ENCODE measurements at regions not wholly inside any gene's neighbourhood (a gene's known extent, or its start where the extent isn't known, plus 50 kb on each side); places are given as distances from the start of the nearest gene placed in this dataset.

DNA sequence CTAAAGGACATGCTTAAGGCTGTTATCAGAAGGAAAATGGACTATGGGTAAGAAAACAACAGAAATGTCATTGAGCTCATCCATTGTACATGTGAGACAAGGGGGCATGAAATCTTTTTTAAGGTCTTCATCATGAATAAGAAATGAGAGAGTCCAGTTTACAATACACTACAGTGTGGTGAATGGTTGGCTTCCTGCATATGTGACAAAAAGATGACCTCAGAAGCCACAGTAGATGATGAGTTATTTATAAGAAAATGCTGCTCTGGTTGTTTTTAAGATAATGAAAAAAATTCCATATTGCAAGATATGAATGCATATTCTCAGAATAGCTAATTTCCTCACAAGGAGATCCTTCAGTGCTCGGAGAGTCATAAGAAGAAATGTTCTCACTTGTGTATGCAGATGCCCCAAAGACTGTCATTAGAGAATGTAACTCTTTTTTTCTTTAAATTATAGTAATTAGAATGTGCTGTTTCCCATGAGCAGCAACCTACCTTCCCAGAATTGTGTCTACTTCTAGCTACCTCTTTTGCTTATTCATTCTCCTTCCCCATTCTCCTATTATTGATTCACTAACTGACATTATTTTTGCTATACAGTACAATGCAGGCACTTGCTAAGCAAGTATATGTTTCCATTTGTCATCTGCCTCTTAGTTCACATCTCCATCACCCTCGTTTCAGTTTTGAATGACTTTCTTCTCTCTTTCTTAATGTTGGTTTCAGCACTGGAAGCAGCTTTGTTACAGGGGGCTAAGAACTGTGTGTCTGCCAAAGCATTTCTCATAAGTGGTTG, 152.0 kb upstream of the PEX5L start:
- no peak for DNase-seq

DNA sequence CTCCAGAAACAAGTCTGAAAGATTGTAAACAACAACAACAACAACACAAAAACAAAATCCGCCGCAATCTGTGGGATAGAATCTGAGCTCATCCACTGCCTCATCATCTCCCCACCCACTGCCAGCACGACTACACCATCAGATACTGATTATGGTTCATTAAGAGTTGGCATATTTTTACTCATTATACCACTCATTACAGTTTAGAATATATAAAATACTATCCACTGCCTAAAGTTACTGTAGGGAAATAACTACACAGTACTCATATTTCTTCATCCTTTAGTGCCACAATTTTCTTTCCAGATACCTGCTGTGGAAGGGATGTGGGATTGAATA, 152.5 kb upstream of the PEX5L start:
- no peak for DNase-seq

DNA sequence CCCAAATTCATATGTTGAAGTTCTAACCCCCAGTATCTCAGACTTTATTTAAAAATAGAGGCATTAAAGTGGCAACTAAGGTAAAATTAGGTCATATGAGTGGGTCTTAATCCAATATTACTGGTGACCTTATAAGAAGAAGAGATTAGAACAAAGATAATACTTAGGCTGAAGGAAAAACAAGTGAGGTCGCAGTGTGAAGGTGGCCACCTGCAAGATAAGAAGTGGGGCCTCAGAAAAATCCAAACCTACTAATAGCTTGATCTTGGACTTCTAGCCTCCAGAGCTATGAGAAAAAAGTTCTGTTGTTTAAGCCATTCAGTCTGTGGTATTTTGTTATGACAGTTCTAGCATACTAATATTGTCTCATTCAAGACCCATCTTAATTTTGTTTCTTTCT, 159.9 kb upstream of the PEX5L start:
- no peak for DNase-seq

DNA sequence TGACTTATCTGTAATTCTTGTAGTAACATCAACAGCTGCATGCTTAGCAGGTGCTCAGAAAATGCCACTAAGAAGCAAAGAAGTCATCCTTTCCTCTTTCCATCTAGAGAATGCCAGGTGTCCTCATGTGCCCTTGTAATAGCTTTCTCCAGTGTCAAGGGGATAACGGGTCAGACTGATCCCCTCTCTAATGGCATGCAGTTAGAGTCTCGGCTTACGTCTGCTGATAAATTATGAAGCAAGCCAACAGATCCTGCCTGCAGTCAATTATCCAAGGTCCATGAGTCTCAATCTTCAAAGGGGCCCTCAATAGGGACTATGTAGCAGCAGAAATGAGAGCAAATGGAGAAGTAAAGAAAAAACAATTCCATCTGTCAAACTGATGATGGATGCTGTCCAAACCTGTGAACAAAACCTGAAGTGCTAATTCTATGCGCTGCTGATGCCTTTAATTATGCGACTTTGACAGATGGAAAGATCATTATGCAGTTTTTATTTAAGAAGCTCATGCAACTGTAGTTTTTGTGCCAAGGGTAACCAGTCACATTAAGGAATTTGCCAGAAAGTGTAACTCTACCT, 162.8 kb upstream of the PEX5L start:
- no peak for DNase-seq

DNA sequence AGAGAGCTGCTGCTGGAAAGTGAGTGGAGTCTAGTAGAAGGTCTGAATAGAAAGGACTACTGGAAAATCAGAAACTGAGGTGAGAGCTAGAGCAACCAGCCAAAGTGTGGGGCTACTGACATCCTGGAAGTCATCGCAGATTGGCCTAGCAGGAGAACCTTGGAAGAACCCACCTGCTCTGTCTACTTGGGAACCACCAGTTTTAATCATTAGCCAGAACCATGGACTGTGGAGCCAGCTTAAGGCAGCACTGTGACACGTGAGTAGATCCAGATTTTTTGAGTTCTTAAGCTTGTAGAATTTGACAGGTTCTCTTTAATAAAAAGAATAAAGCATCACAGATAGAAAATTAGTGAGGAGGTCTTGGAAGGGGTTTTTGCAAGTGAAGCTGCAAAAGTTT, 179.1 kb upstream of the PEX5L start:
- DNase-seq: no peak

DNA sequence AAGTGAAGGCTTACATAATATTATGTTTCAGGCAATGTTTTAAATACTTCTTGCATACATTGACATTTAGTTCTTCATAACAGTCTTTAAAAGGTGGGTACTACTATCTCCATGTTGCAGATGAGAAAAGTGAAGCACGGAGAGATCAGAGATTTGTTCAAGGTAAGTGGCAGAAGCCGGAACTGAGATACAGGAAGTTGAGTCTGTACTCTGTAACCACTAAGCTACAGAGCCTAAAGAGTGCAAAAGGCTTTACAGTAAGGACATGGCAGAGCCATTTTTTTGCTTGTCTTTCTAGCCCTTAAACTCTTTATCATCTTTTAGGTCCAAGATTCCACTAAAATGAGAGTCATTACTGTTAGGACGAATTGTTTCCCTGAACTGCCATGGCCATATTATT, 186.5 kb upstream of the PEX5L start:
- no peak for DNase-seq

DNA sequence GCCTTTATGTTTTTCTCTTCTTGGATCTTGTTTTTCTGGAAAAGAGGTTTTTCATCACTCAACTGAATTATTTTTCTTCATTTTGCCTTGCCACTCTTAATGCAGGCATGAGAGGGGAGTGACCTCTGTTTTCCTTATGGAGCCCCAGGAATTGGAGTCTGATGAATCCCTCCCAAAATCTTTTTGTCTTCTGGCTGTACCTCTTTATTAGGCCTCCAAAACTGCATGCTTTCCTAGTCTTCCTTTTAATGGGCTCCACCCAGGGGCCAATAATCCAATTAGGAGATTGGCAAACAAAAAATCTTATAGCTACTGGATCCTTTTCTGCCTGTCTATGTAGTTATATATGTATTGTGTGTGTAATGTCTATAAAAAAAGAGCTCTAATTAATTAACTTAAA, 192.4 kb upstream of the PEX5L start:
- DNase-seq: no peak

DNA sequence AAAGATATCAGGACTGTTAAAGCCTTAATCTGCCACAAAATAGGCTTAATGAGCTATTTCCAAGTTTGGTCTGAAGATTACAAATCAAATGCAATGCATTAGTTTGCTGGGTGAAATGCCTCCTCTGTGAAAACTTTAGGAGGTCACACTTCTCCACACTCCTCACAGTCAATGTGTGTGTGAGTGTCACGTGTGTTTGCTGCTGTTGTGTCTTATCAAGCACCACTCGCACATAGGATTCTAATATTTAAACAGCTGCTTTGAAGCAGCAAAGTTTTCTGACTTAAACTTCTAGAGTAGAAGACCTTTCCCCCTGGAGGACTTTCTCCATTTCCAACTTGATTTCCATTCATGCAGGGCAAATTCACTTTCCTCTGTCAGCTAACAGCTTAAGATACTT, 203.2 kb upstream of the PEX5L start:
- no peak for DNase-seq

DNA sequence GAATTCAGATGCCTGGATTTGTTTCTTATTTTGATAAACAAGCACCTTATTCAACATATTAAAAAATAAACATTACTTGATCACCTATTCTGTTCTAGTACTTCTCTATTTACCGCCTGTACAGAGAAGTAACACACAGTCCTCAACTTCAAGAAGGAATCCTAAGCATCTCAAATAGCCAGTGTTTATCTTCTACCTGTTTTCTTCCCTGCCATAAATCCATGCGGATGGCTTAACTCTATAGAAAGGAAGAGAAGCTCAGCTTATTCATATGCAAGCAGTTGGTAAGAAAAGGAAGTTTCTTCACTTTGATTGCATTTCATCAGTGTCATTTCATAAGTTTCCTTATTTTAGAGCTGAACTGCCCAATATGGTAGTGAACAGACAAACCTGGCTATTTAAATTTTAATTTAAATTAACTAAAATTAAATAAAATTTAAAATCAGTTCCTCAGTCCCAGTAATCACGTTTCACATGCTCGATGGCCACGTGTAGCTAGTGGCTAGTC, 210.0 kb upstream of the PEX5L start:
- DNase-seq: no peak

DNA sequence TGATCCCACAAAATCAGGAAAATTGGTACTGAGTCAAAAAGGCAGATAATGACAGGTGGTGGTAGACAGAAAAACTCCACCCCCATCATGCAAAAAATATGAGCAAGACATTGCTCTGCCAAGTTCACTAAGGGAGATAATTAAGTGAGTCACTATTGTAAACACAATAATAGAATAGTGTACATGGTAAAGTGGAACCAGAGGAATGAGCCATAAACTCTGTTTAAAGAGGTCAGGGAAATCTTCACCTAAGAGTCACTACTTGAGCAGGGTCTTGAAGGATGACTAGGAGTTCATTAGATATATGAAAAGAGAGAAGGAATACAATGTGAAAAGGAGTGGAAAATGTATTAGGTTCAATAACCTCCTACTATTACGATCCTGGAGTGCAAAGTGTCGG, 213.4 kb upstream of the PEX5L start:
- DNase-seq: no peak

DNA sequence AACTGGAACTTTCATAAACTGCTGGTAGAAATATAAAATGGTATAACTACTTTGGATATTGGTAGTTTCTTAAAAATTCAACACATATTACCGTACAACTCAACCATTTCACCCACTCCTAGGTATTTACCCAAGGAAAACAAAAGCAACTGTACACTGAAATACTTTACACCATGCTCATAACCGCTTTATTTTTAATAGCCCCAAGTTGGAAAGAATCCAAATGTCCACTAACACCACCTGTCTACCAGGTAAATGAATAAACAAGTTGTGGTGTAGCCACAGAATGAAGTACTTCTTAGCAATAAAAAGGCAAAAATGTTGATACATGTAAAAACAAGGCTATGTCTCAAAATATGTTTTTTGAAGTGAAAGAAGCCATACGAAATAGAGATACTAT, 215.9 kb upstream of the PEX5L start:
- DNase-seq: no peak

DNA sequence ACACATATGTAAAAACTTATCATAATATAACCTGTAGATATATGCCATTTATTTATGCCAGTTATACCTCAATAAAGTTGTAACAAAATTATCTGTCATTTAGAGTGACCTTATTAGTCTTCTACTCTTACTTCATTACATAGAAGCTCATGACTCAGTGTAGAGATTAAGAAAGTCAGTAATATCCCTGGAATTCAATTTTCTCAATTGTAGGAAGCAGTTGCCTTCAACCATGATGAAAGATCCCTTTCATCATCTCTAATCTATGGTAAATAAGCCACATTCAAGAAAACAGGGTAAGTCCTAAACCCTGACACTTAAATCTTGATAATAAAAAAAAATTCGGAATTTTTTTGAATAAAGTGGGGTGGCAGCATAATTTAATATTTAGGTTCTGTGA, 216.5 kb upstream of the PEX5L start:
- no peak for DNase-seq

DNA sequence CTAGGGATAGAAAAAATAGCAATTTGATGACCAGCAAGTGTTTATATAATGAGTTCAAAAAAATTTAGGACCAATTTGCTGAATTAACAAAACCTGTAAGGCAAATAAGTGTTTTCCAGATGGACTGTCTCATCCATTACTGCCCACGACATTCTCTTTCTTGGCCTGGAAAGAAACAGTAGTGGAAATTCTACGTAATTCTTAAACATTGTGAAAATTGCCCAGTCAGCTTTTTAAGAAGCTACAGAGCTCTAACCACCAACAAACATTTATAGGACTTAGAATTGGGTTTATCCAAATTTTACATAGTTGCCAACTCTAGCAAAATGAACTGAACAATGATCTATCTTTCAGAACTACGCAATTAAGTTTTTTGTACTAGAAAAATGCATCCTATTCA, 227.7 kb upstream of the PEX5L start:
- DNase-seq: no peak

DNA sequence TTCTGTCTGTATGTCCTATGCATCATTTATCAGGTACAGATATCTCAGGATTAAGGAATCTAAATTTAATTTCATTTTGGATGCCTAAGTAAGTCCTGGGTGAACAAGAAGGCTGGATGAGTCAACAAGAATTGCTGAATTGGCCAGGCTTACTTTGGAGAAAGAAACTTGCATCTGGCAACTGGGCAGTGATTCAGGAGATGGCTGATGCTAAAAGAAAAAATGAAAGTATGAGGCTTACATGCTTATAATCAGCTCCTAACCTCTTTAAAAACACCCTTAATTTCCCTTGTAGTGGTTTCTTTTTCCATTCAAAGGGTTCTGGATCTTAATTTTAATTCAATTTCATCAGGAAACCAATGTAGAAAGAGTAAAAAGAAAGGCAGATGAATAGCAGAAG, 228.8 kb upstream of the PEX5L start:
- DNase-seq: no peak

DNA sequence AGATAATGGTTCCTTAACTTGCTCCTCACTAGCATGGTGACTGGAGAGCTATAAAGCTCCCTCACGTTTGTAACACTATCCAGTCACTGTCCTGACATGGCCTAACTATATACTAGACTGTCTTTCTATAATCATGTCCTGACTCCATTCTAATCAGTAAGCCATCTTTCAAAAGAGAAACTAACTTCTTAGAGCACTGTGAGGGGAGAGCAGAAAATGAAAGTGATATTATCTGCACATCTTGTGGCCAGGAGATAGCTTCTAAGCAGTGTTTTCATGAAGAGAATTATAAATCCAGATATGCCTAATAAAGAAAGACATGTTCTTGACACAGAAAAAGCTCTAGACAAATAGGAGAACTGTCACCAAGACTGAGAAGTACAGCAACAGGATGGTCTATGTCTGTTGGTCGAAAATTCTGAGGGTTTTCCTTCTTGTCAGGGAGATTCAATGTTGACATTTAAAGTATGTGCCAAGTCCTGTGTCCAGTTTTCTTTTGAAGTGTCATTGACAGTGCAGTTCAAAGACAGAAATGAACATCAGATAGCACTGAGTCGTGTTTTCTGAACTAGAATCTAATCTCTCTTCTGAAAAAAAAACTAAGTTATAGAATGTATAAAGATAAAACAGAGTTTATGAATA, 230.6 kb upstream of the PEX5L start:
- no peak for DNase-seq

DNA sequence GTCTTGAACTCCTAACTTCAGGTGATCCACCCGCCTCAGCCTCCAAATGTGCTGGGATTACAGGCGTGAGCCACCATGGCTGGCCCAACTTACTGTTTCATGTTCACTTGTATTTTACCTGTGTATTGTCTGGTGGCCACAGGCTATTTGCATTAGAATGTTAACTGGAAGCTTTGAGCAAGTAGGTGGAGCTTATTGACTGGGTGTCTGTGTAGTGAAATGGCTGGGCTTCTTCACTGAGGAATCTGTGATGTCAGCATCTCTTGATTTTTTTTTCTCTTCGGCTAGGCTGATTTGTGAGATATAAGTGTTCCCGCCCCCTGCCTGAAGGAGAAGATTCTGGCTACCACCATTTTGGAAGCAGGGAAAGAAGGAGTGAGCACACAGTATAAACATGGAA, 237.8 kb upstream of the PEX5L start:
- DNase-seq: no peak

DNA sequence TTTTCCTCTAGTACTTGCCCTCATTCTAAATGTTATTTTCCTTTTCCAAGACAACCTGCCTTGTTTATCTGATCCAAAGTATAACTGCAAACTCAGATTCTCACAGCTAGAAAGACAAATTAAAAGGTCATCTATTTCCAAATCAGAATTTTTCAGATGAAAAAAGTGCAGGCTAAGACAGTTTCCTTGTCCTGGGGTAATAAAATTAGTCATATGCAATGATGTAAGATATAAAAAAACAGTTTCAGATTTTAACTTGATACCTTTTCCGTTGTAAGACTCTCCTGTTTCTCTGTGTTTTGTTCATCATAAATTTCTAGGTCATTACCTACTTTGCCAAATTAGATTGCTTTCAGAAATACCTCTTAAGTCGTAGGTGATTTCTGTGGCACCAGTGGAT, 238.4 kb upstream of the PEX5L start:
- DNase-seq: no peak

DNA sequence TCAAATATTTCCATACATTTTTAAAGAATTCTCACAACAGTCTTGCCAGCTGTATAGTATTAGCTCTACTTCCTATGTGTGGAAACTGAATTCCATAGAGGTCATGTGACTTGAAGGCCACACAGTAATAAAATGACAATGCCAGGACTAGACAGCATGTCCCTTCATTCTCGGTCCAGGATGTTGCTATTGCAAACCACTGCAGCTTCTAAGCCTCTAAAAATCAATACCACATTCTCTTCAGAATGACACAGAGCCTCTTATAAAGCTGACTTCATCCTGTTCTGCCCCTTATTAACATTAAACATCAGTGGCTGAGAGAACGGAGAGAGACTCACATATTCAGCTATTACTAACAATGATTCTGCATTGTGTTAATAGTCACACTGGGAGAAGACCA, 240.3 kb upstream of the PEX5L start:
- no peak for DNase-seq

DNA sequence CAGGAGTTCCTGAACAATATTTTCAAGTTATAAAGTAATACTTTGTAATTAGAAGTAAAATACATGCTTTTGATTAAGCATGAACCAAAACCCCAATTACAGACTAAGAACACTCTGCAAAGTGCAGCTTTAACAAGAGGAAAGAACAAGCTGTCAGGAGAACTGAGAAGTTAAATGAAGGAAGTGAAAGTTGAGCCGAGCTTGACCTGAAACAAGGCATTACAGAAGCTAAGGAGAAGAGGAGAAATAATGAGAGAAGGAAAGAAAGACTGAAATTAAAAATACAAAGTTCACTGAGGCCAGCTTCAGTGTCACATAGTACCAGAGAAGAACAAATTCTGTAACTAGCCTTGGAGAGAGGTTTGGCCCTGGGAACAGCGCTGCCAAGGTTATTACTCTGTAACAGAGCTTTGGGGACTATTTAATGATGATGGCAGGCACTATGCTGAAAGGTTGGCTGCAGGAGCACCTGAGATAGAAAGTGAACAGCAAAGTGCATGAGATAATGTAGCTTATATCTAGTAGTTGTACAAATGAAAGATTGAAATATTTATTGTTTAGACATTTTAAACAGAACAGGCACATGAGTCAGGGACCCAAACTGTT, 241.9 kb upstream of the PEX5L start:
- no peak for DNase-seq

DNA sequence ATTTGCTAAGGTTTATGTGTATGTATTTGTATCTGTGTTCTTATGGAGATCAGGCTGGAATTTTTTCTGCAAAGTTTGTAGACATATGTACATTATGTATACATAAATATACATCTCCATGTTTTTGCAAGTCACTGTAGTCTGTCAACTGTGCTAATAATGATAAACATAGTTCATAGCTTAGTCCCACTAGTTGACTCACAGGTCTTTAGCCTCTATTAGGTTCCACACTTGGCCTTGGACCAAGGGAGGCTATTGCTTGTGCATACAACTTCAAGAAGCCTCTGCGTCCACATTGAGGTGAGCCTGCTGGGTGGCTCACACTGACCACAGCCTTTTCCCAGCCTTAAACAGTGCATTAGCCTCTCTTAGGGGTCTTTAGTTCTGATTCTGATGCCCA, 243.8 kb upstream of the PEX5L start:
- no peak for DNase-seq

DNA sequence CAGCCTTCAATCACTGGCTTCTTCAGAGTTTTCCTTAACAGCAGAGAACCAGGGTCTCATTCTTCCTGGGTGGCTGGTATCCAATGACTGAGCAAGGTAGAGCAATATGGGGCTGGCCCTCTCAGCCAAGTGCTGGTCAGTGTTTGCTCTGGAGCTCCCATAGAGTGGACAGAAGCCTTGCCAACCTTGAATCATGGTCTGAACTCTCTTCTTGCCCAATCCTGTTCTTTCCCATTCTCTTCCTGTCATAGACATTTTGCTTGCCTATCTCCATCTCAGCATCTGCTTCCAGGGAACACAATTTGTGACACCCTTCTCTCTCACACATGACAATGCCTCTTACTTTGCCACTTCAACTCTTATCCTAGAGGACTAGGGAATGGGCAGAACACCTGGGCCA, 245.6 kb upstream of the PEX5L start:
- no peak for DNase-seq

DNA sequence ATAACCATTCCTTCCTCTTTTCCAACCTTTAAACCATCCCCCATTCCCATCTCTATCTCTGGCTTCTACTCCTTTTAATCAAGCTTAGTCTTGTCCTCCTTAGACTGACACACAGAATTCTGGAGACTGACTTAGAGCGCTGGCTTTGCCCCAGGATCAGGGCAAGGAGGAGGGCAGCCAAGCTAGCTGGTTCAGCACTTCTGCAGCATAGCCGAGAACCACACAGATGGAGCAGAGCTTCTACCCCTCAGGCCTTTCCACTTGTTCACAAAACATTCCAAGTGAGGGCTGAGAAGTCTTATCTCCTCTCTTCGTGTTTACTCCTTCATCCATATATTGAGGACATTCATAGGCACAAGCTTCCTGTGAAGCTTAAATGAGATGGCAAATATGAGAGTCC, 246.5 kb upstream of the PEX5L start:
- DNase-seq: no peak

DNA sequence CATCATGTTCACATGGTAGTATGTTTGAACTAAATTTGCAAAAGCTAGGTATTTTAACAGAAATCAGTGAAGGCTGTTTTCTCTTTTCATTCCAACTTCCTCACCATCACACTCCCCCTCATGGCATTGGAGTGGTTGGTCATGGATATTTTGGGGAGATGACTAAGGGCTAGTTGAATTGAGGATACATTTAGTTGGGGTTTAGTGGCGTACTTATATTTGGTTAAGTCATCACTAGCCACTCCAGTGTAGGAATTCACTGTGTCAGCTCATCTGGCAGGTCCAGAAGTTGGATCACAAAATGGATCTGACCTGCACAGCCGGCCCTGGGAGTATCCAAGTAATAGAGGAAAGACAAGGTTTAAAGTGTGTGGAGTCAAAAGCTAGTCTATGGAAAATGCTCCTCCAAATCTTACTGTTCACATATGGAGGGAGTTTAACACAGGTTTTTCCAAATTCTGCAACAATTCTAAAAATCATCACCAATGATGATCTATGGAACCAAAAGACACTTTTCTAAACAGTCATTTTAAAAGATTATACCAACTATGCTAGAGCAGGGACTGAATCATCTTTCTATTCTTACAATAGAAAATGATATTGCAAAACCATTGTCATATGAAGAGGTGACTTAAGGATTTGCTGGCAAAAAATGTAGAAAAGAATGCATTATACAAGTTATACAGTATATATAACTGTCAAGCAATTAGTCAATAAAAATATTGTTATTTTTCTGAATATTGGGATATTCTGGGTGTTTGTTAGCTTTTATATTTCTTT, 247.8 kb upstream of the PEX5L start:
- DNase-seq: no peak

Measured in femur (tissue), 1 donor.